ENCODE measurements at regions not wholly inside any gene's neighbourhood (a gene's known extent, or its start where the extent isn't known, plus 50 kb on each side); places are given as distances from the start of the nearest gene placed in this dataset.

DNA sequence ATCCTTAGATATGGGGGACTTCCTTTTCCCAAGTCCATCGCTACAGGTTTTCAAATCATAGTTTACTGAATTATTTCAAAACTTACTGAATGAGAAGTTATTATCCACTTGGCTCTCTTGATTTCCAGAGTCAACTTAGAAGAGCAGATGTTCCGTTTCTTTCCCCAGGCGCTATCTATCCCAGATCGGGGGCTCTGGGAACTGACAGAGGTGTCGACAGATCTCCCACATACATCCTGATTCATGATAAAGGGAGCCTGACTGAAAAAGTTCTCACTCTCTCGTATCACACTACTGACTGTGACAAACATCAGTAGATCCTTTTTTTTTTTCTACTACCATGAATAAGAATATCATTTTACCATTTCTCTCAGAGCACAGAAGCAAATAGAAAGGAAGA is 654.8 kb downstream of the RNF144B start:
- H3K4me1 ChIP-seq: no peaks in the 10 kb centered on the region
- no peaks in the 10 kb centered on the region for H3K36me3 ChIP-seq
- no peak for DNase-seq
- no peaks in the 10 kb centered on the region for H3K9me3 ChIP-seq
- no peak for ATAC-seq
- no peaks in the 10 kb centered on the region for H3K27me3 ChIP-seq
- H3K27ac ChIP-seq: no peak overlapping the region
- no peak overlapping the region for H3K4me3 ChIP-seq
- TF ChIP-seq, protein P1, sequence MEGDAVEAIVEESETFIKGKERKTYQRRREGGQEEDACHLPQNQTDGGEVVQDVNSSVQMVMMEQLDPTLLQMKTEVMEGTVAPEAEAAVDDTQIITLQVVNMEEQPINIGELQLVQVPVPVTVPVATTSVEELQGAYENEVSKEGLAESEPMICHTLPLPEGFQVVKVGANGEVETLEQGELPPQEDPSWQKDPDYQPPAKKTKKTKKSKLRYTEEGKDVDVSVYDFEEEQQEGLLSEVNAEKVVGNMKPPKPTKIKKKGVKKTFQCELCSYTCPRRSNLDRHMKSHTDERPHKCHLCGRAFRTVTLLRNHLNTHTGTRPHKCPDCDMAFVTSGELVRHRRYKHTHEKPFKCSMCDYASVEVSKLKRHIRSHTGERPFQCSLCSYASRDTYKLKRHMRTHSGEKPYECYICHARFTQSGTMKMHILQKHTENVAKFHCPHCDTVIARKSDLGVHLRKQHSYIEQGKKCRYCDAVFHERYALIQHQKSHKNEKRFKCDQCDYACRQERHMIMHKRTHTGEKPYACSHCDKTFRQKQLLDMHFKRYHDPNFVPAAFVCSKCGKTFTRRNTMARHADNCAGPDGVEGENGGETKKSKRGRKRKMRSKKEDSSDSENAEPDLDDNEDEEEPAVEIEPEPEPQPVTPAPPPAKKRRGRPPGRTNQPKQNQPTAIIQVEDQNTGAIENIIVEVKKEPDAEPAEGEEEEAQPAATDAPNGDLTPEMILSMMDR (IDR thresholded peaks at IDR 0.05): no peak
- intact Hi-C loops (cut with DNase I): no loop called here

GRCh38 chr6:19042420-19042819 is 655.3 kb downstream of the RNF144B start:
- DNase-seq (no peak), ATAC-seq (no peak)
- Histone ChIP-seq H3K9me3 (no peaks in the 10 kb centered on the region), H3K36me3 (no peaks in the 10 kb centered on the region), H3K4me1 (no peaks in the 10 kb centered on the region), H3K4me3 (no peak overlapping the region), H3K27ac (no peak overlapping the region), H3K27me3 (no peaks in the 10 kb centered on the region)
- intact Hi-C loops (cut with DNase I): no loop called here
- TF ChIP-seq, protein P1 (IDR thresholded peaks at IDR 0.05): no peak

DNA sequence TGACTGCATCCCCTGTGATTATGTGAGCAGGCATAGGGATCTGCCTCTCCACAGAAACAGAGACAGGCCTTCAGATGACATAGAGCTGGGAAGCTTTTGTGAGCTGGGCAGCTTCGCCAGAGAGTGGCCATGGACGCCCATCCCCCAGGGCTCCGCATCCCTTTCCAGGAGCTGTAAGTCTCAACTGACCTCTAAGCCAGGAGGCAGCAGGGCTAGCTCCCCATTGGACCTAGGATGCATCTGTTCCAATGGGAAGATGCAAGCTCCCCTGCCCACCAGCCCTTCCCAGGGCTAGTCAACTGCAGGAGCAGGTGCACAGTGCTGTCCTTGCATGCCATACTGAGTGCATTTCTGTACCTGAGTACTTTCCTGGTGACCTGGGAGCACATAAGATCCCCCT is 663.6 kb downstream of the RNF144B start:
- no peaks in the 10 kb centered on the region for H3K4me1 ChIP-seq
- TF ChIP-seq, protein P1 (IDR thresholded peaks at IDR 0.05): no peak
- H3K36me3 ChIP-seq: no peaks in the 10 kb centered on the region
- H3K4me3 ChIP-seq: no peak overlapping the region
- no peak for ATAC-seq
- intact Hi-C loops (cut with DNase I): no loop called here
- DNase-seq: no peak
- H3K9me3 ChIP-seq: no peaks in the 10 kb centered on the region
- H3K27me3 ChIP-seq: no peaks in the 10 kb centered on the region
- no peak overlapping the region for H3K27ac ChIP-seq

DNA sequence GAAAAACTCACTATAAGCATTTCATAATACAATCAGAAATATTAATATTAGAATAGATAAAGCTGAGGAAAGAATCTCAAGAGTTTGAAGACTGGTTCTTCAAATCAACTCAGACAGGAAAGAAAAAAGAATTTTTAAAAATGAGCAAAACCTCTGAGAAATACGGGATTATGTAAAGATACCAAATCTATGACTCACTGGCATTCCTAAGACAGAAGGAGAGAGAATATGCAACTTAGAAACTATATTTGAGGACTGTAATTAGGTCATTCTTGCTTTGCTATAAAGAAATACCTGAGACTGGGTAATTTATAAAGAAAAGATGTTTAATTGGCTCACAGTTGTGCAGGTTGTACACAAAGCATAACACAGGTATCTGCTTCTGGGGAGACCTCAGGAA is 665.1 kb downstream of the RNF144B start:
- Histone ChIP-seq H3K9me3 (no peaks in the 10 kb centered on the region), H3K4me1 (no peaks in the 10 kb centered on the region), H3K27me3 (no peaks in the 10 kb centered on the region), H3K36me3 (no peaks in the 10 kb centered on the region), H3K27ac (no peak overlapping the region), H3K4me3 (no peak overlapping the region)
- TF ChIP-seq, protein P1 (IDR thresholded peaks at IDR 0.05): no peak
- ATAC-seq (no peak), DNase-seq (no peak)
- intact Hi-C loops (cut with DNase I): no loop called here

DNA sequence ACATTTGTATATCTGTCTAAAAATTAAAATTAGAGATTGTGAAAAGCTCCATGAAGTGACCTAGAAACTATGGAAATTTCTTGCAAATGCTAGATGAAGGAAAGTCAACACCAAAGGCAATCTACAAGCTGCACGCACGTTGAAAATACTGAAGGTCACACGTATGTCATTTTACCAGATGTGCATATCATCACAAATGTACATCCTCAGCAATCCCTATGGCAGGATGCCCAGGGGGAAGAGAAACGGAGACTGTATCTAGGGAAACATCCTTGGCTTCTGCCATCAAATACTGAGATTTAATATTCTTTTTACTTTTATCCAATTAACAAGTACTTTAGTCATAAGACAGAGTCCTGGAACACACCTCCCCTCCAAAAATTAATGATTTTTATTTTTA is 672.0 kb downstream of the RNF144B start:
- intact Hi-C loops (cut with DNase I): no loop called here
- Histone ChIP-seq H3K36me3 (no peaks in the 10 kb centered on the region), H3K4me1 (no peaks in the 10 kb centered on the region), H3K27me3 (no peaks in the 10 kb centered on the region), H3K9me3 (no peaks in the 10 kb centered on the region), H3K4me3 (no peak overlapping the region), H3K27ac (no peak overlapping the region)
- ATAC-seq (no peak), DNase-seq (no peak)
- TF ChIP-seq, protein P1 (IDR thresholded peaks at IDR 0.05): no peak

- TF ChIP-seq, protein P1 (IDR thresholded peaks at IDR 0.05): no peak
- H3K4me3 ChIP-seq: no peak overlapping the region
- no peaks in the 10 kb centered on the region for H3K9me3 ChIP-seq
- intact Hi-C loops (cut with DNase I): no loop called here
- no peaks in the 10 kb centered on the region for H3K27me3 ChIP-seq
- no peak for DNase-seq
- no peaks in the 10 kb centered on the region for H3K4me1 ChIP-seq
- H3K27ac ChIP-seq: no peak overlapping the region
- no peak for ATAC-seq
- no peaks in the 10 kb centered on the region for H3K36me3 ChIP-seq
Measured at GRCh38 chr6:19067165-19067564, 680.0 kb downstream of the RNF144B start.
